OCI-LY1 (cell line): ENCODE measurements at regions not wholly inside any gene's neighbourhood (a gene's known extent, or its start where the extent isn't known, plus 50 kb on each side); places are given as distances from the start of the nearest gene placed in this dataset.

Source experiments
- CTCF ChIP-seq: fragments of 200-600 bp; sonication (generic), shearing (Covaris generic); IDR thresholded peaks from 2 replicates; pipeline ENCODE4 v1.5.1; 2017; ENCODE audit warnings: mild to moderate bottlenecking, antibody characterized with exemption, low read length, moderate library complexity, mixed read lengths
- EZH2 ChIP-seq: fragments of 200-600 bp; sonication (generic), shearing (Covaris generic); IDR thresholded peaks from 2 replicates; pipeline ENCODE4 v1.8.0; 2017; ENCODE audit warnings: borderline replicate concordance, mixed run types, mild to moderate bottlenecking, antibody characterized with exemption, low read length, moderate library complexity, mixed read lengths

GRCh38 chr6:16868968-16869367, 107.7 kb upstream of the ATXN1 start:
- TF ChIP-seq CTCF (no peak), EZH2 (no peak)
